GM20431 (cell line): ENCODE measurements at regions not wholly inside any gene's neighbourhood (a gene's known extent, or its start where the extent isn't known, plus 50 kb on each side); places are given as distances from the start of the nearest gene placed in this dataset.

ENCODE experiments used
- in situ Hi-C: fragments of 300-500 bp; cut with MseI, MboI; formaldehyde crosslinking; loops from one replicate; pipeline ENCODE4 v1.15.0; 2020; ENCODE audit warnings: low sequenced_read_pairs; ENCODE audit not compliant: unreplicated experiment

- in situ Hi-C loops: no loop called here
These were observed 532.4 kb downstream of the CCDC171 start for GRCh38 chr9:16085167-16085726.

- in situ Hi-C loops: no loop called here
These were observed 538.2 kb downstream of the CCDC171 start for GRCh38 chr9:16090907-16091629.

GRCh38 chr9:16092142-16093091 lies 539.6 kb downstream of the CCDC171 start:
- in situ Hi-C loops: no loop called here

- in situ Hi-C loops: no loop called here
These were observed 545.5 kb downstream of the CCDC171 start for GRCh38 chr9:16098306-16098705.

- in situ Hi-C loops: no loop called here
These were observed 547.1 kb downstream of the CCDC171 start for GRCh38 chr9:16099732-16100536.

- in situ Hi-C loops: no loop called here
These were observed 547.8 kb downstream of the CCDC171 start for GRCh38 chr9:16100537-16101091.

- in situ Hi-C loops: no loop called here
These were observed 549.3 kb downstream of the CCDC171 start for GRCh38 chr9:16102154-16102553.

GRCh38 chr9:16103620-16104397 lies 551.0 kb downstream of the CCDC171 start:
- in situ Hi-C loops: no loop called here

- in situ Hi-C loops: no loop called here
These were observed 552.6 kb downstream of the CCDC171 start for GRCh38 chr9:16105168-16106020.

GRCh38 chr9:16106021-16106571 lies 553.3 kb downstream of the CCDC171 start:
- in situ Hi-C loops: no loop called here

GRCh38 chr9:16112116-16112515 lies 559.3 kb downstream of the CCDC171 start:
- in situ Hi-C loops: no loop called here

GRCh38 chr9:16115994-16116393 lies 563.2 kb downstream of the CCDC171 start:
- in situ Hi-C loops: no loop called here

GRCh38 chr9:16118043-16118442 lies 565.2 kb downstream of the CCDC171 start:
- in situ Hi-C loops: no loop called here

GRCh38 chr9:16119261-16120230 lies 566.7 kb downstream of the CCDC171 start:
- in situ Hi-C loops: no loop called here

GRCh38 chr9:16120231-16120641 lies 567.4 kb downstream of the CCDC171 start:
- in situ Hi-C loops: no loop called here

- in situ Hi-C loops: no loop called here
These were observed 567.9 kb downstream of the CCDC171 start for GRCh38 chr9:16120727-16121126.

- in situ Hi-C loops: no loop called here
These were observed 568.3 kb downstream of the CCDC171 start for GRCh38 chr9:16121168-16121567.
